GM13977 (cell line): ENCODE measurements at regions not wholly inside any gene's neighbourhood (a gene's known extent, or its start where the extent isn't known, plus 50 kb on each side); places are given as distances from the start of the nearest gene placed in this dataset.

ENCODE experiments used
- DNase-seq: peaks from one replicate; pipeline ENCODE4 v3.0.0; 2012; ENCODE audit warnings: low spot score
- CTCF ChIP-seq: IDR thresholded peaks from 2 replicates; pipeline ENCODE4 v1.5.1; 2012; ENCODE audit warnings: mild to moderate bottlenecking, control low read depth; ENCODE audit not compliant: insufficient read depth; ENCODE audit errors: extremely low read depth, missing control alignments
- in situ Hi-C: fragments of 300-500 bp; cut with MboI; formaldehyde crosslinking; loops from one replicate; pipeline ENCODE4 v1.12.0; 2022; ENCODE audit warnings: low sequenced_read_pairs, low pct_unique_long_range_greater_than_20kb, mixed read lengths, inconsistent platforms; ENCODE audit not compliant: unreplicated experiment

- no peak for DNase-seq
- in situ Hi-C loops = no loop called here
- TF ChIP-seq CTCF = no peak
Observed at GRCh38 chr15:98196371-98196770, 235.9 kb downstream of the ARRDC4 start.

GRCh38 chr15:98202256-98202655 lies 241.8 kb downstream of the ARRDC4 start:
- DNase-seq = no peak
- in situ Hi-C loops = no loop called here
- no peak for TF ChIP-seq CTCF

- no peak for TF ChIP-seq CTCF
- DNase-seq = no peak
- in situ Hi-C loops = no loop called here
Observed at GRCh38 chr15:98203872-98204660, 243.6 kb downstream of the ARRDC4 start.

- TF ChIP-seq CTCF = no peak
- in situ Hi-C loops = no loop called here
- no peak for DNase-seq
Observed at GRCh38 chr15:98207928-98208327, 247.4 kb downstream of the ARRDC4 start.

GRCh38 chr15:98213346-98213979 lies 253.0 kb downstream of the ARRDC4 start:
- no peak for TF ChIP-seq CTCF
- no peak for DNase-seq
- in situ Hi-C loops = no loop called here

GRCh38 chr15:98216166-98216565 lies 255.7 kb downstream of the ARRDC4 start:
- no peak for TF ChIP-seq CTCF
- no peak for DNase-seq
- in situ Hi-C loops = no loop called here
